ENCODE measurements at regions not wholly inside any gene's neighbourhood (a gene's known extent, or its start where the extent isn't known, plus 50 kb on each side); places are given as distances from the start of the nearest gene placed in this dataset.
"Not testable (repeated sequence)": the region's sequence is repeated elsewhere in the genome, so short reads cannot be mapped to it uniquely, and the experiment has no call there.

DNA sequence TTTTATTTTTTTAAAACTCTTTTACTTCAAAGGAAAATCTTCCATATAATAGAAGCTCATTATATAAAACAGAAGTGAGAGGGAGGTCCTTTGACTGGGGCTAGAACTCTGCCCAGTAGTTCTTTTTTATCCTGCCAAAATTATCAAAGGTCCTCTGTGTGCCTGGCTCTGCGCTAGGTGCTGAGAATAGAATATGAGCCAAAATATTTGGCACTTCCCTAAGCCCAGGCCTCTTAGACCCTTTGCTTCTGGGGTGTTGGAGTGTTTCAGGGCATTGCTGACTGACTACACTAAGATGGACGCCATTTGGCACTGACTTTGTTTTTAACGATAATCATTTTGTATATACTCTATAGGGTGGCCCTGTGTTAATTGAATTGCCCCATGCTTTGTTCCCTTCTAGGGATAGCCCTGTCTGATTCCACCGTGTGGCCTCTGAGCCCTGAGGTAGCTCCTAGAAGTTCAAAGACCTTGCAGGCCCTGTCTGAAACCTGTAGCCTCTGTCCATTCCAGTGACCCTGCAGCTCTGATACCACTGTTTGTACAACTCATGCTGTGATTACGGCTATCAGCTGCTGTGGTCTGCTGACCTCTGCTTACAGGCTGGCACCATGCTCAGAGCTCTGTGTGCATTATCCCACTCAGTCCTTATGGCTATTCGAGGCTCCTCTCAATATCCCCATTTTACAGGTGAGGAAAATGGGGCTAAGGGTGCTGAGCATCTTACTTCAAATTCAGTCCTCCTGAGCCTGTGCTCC lies 84.3 kb upstream of the SHB start:
- DNase-seq: no peak

DNA sequence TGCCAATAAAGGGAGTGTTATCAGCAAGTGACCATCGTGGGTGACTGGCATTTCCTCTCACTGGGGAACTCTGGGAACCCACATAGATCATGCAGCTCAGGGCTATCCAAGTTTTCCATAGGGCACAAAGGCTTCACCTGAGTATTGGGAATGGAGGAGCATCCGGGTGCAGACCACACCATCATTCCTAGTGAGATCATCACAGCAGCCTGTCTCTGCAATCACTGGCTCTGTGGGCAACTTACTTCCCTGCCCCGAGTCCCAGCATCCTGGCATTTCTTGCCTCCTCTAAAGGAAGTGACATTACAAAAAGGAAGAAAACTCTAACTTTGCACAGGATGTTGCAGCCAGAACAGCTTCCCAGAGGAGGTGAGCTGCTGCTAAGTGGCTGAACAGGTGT lies 80.6 kb upstream of the SHB start:
- DNase-seq: no peak

DNA sequence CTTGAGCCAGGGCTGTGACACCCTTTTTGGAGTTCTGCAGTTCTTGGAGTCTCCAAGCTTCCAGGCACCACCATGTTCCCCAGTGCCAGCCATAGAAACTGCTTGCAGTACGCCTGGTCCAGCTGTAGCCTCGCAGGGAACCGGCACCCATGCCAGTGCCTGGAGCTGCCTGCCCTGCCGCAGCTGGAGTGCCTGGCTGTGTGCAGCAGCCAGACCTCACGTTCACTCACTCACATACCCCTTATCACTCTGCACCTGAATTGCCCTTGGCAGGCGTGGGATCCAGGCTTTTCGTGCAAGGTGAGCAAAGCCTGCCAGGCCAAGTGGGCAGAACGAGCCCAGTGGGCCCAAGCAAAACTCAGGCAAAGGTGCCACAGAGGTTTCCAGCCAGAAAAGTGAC lies 77.8 kb upstream of the SHB start:
- no peak for DNase-seq

- no peak for DNase-seq
These were observed 76.6 kb upstream of the SHB start for GRCh38 chr9:38145526-38146053.

DNA sequence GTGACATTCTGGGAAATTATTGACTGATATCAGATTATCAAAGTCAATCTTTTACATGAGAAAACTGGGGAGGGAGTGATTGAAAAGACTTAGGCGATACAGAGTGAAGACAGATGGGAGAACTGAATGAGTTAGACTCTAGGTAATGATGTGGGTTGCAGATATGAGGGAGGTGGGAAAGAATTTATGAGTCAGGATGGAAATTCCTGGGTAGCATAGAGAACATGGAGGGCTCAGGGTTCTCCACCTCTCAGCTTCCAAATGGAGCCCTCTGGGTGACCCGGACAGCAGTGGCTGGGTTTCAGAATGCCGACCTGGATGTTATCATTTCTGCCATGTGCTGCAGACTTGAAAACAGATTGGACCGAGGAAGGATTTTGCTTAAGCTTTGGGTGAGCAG lies 75.4 kb upstream of the SHB start:
- DNase-seq: no peak

GRCh38 chr9:38141746-38142591 lies 72.9 kb upstream of the SHB start:
- no peak for DNase-seq

DNA sequence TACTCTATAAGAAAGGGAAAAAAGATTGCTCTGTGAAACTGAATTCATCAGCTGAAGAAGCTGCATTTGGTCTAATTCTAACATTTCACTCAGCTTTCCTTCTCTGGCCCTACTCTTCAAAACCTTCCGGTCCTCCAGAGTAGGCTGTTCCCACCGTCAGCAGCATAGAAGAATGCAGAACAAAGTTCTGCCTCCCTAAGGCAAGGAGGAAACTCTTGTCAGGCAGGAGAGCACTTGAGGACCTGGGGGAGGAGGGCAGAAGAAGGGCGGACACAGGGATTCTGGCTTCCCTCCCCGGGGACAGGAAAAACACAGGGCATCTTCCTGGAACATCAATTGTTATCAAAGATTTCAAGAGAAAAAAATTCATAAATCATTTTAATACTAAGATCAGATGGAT lies 69.2 kb upstream of the SHB start:
- no peak for DNase-seq

GRCh38 chr9:38137342-38137741 lies 68.3 kb upstream of the SHB start:
- DNase-seq: no peak

- DNase-seq: no peak
These were observed 67.4 kb upstream of the SHB start for GRCh38 chr9:38136386-38136785.

DNA sequence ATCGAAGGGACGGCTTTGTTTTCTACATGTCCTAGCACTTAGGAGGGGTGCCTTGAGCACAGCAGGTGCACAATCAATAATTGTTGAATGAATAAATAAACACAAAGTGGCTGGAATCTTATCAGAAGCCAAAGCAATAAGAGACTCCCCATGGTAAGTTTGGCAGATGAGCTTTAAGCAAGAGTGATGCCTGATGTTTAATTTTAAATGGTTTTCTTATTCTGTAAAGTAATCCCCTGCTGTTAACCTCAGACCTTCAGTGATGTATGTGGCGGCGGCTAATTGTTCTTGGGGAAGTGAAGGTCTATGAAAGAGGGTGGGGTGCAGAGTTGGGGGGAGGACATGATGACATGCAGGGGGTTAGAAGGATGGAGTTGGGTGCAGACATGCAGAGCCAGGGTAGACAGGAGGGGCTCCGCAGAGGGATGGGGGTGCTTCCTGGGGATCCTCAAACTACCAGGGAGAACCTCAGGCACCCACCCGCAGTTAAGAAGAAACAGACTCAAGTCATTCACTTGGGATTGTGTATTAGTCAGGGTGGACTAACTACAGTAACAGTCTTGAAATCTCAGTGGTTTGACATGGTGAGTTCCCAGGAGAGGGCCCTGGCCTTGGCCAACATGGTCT lies 65.7 kb upstream of the SHB start:
- no peak for DNase-seq

- DNase-seq: no peak
These were observed 64.6 kb upstream of the SHB start for GRCh38 chr9:38133595-38133994.

- no peak for DNase-seq
These were observed 63.9 kb upstream of the SHB start for GRCh38 chr9:38132956-38133355.

DNA sequence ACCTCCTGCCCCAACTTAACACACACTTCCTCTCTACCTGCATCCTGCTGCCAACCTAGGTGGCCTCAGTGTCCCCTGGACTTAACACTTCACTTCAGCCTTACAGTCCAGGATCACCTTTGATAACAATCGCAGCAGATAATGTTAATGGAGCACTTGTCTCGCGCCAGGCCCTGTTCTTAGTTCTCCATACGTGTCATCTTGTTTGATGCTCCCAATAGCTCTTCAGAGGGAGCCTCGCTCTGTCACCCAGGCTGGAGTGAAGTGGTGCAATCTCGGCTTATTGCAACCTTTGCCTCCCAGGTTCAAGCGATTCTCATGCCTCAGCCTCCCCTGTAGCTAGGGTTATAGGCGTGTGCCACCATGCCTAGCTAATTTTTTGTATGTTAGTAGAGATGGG lies 62.7 kb upstream of the SHB start:
- DNase-seq: no peak

GRCh38 chr9:38130724-38131123 lies 61.7 kb upstream of the SHB start:
- no peak for DNase-seq

- no peak for DNase-seq
These were observed 60.3 kb upstream of the SHB start for GRCh38 chr9:38129366-38129765.

DNA sequence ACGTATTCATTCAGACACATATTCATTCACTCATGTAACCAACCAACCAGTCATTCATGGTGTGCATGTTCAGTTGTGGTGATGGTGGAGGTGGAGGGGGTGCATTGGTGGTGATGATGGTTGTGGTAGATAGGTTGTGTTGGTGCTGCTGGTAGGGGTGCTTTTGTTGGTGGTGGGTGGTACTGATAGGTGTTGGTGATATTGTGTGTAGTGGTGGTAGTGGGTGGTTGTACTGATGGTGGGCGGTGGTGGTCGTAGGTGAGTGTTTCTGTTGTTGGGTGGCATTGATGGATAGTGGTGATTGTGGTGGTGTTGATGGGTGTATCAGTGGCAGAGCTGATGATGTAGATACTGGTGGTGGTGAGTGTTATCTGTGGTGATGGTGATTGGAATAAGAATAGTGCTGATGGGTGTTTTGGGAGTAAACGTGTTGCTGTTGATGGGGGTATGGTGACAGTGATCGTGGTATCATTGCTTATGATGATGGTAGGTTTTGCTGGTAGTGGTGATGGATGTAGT lies 59.8 kb upstream of the SHB start:
- DNase-seq: no peak

DNA sequence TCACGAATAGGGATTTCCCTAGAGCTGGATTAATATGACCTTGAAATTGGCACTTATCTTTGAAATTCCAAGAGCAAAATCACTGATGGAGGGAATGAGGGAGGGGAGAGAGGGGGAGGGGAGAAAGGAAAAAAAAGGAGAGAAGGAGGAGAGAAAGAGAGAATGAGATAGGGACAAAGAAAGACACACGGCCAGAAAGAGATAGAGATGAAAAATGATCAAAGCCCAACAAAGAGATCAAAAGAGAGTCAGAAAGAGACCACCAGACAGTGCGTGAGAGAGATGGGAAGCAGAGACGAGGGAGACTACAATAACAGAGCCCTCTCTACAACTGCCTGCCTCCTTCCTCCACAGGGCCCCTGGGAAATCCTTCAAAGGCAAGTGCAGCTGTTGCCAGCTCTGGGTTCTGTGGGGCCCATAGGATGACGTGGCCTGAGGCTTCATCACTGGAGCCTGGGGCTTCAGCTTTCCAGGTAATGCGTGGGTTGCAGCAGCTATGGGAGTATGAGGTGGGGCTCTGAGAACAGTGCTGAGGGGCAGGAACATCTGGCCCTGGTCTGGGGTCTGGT lies 58.3 kb upstream of the SHB start:
- no peak for DNase-seq

- DNase-seq: no peak
These were observed 57.7 kb upstream of the SHB start for GRCh38 chr9:38126730-38127129.

DNA sequence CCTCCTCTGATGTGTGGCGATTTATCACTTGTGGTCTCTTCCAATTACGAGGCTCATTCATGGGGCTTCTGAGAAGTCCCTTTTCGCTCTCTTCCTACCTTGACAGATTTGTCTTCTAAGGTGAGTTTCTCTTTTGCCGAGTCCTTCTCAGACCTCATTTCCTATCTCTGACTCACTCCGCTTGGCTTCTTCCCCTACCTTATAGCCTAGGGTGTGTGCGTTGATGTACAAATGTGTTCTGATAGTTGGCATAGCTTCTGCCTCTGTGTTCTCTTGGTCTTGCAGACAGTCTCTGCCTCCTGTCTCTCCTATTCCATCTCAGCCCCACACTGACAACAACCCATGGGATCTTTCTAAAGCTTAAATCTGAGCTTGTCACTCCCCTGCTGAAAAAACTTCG lies 56.9 kb upstream of the SHB start:
- no peak for DNase-seq

DNA sequence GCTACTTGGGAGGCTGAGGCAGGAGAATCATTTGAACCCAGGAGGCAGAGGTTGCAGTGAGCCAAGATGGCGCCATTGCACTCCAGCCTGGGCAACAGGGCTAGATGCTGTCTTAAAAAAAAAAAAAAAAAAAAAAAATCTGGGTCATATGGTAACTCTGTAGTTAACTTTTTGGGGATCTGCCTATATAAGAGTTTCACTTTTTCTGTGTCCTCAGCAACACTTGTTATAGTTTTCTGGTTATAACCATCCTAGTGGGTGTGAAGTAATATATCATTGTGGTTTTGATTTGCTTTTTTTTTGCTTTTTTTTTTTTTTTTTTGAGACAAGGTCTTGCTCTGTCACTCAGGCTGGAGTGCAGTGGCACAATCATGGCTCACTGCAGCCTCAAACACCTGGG lies 54.3 kb upstream of the SHB start:
- DNase-seq: not testable (repeated sequence)

DNA sequence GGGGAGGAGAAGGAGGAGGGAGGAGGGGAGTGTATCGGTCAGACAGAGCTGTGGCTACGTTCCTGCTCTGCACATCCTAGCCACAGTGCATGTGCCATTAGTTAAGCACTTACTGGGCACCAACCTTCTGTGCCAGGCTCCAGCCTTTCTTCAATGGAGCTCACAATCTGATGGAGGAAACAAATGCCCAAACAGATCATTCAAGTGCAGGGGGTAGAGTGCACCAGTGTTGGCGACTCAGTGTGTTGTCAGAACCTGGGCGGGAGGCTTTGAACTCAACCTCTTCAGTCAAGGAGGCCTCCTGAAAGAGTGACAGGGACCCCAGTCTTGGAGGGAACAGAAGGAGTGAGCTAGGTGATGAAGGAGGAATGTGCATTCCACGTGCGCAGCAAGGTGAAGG lies 51.9 kb upstream of the SHB start:
- DNase-seq: no peak

DNA sequence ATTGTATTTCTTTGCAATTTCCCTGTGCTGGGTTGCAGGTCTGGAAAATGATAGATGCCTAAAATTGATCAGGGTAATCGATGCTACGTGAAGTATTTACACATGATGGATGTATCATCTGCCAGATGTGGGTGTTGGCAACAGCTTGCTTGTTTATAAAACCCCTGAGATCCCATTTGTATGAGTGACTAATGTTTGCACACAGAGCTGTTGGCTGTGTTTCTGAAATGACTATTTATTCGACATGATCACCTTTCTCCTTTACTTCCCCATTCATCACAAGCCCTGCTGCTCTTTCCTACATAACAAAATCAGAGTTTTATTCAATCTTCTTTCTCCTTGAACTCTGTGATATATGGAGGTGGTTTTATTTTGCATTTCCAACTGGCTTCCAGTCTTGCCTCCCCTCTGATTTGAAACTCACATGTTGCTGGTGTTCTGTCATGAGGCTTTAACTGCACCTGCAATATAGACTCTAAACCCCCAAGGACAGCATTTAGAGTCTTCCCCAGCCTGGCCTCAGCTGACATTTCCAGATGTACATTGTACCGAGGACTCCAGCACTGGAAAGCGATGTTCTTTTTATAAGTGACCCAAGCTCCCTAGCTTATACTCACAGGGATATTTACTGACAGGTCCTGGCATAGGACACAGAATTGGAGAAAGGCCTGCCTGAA lies 50.7 kb upstream of the SHB start:
- DNase-seq: no peak
